Erythroblast (primary cell): ENCODE measurements at regions not wholly inside any gene's neighbourhood (a gene's known extent, or its start where the extent isn't known, plus 50 kb on each side); places are given as distances from the start of the nearest gene placed in this dataset.

Source experiments
- GATA1 ChIP-seq: IDR thresholded peaks from 2 replicates; pipeline ENCODE4 v1.6.1; 2011; ENCODE audit warnings: low read depth, mild to moderate bottlenecking, control low read depth, low read length, moderate library complexity
- POLR2A ChIP-seq: IDR thresholded peaks from 2 replicates; pipeline ENCODE4 v1.6.1; 2011; ENCODE audit warnings: mild to moderate bottlenecking, low read length

DNA sequence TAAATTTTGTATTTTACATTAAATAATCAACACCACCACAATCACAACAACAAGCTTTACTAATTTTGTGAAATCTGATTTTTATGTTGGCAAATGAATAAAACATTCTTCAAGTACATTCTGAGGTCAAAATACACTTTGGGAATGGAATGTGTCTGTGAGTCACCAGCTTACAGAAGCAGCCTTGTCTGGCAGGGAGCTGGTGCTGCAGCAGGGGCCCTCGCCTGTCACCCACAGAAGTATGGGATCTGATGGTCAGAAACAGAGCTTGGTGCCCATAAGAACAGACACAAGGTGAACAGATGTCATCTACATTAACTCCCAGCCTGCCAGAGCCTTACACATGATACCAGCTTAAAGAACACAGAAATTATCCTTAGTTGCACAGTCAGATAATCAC is 496.9 kb downstream of the CCSER2 start:
- no peak for TF ChIP-seq POLR2A
- TF ChIP-seq GATA1: no peak
